GM19438 (cell line): ENCODE measurements at regions not wholly inside any gene's neighbourhood (a gene's known extent, or its start where the extent isn't known, plus 50 kb on each side); places are given as distances from the start of the nearest gene placed in this dataset.

Experiments
- ATAC-seq: cut with Tn5 transposase; IDR thresholded peaks from one replicate; pipeline ENCODE4 v1.9.1; 2021; ENCODE audit warnings: low read depth; ENCODE audit not compliant: unreplicated experiment

DNA sequence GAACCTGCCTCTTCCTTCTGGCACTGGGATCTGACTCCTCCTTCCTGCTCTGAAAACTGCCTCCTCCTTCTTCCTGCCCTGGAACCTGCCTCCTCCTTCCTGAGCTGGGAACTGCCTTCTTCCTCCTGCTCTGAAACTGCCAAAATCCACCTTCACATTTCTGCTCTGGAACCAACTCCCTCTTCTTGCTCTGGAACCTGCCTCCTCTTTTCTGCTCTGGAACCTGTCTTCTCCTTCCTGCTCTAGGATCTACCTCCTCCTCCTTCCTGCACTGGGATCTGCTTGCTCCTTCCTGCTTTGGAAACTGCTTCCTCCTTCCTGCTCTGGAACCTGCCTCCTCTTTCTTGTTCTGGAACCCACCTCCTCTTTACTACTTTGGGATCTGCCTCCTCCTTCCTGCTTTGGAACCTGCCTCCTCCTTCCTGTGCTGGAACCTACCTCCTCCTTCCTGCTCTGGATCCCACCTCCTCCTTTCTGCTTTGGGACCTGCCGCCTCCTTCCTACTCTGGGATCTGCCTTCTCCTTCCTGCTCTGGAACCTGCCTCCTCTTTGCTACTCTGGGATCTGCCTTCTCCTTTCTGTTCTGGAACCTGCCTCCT is 315.5 kb downstream of the PRL start:
- ATAC-seq: no peak

DNA sequence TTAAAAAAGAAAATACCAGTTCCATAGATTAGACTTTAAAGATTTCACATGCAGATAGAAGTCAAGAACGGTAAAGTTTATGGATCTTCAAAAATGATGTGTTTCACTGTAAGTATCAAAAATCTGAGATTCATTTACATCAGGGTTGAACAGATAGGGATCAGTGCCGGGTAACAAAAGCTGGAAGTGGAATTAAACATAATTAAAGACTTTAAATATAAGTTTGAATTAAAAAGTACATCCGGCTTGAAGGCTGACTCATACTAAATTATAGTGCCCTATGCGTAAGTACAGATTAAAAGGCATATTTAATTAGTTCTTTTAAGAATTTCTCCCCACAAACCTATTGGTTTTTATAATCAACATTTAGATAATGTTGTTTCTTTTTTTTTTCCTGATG is 312.7 kb downstream of the PRL start:
- ATAC-seq: no peak

DNA sequence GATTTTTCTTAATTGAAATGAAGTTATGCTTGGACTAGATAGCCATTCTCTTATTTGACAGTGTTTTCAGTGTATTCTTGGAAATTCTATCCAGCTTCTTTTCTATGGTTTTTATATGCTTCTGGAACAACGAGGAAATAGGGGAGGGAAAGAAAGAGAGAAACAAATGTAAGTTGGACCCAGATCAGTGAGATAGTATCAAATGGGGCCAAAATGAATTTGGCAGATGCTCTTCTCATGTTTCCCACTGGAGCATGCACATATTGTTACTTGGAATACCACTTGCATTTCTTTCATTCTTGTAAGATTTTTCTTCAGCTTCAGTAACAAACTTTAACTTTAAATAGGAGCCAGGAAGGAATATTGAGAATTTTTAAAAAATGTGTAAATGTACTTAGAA is 312.3 kb downstream of the PRL start:
- no peak for ATAC-seq

DNA sequence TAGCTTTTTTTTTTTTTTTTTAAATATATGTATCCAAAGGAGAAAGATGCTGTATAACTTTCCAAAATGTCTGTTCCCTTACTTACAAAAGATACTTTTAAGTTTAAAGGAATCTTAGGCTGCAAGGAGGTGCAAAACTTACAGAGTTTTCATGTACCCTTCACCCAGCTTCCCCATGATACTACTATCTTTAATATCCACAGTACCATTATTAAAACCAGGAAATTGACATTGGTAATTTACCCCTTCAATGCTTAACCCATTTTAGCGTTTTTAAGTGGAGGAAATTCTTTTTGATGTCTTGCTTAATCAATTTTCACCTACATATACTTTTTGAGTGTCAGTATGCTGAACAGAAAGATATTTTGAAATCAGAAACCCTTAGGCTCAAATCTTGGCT is 310.9 kb downstream of the PRL start:
- ATAC-seq: no peak

DNA sequence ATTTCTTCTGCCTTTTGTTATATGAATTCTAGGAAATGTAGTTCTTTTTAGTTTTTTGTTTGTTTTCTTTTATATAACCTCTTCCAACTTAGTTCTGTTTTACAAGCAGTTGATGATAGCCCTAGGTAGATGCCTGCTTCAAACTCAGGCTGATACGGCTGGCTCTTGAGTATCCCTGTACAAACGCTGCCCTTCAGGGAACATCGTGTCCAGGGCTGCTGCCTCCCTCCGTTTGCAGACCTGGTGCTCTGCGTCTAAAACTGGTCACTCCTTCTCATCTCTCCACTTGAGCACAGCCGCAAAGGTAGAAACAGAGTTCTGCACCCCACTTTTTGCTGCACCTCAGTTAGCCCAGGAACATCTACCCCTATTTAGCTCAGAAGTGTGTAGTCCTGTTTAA is 310.1 kb downstream of the PRL start:
- ATAC-seq: no peak

DNA sequence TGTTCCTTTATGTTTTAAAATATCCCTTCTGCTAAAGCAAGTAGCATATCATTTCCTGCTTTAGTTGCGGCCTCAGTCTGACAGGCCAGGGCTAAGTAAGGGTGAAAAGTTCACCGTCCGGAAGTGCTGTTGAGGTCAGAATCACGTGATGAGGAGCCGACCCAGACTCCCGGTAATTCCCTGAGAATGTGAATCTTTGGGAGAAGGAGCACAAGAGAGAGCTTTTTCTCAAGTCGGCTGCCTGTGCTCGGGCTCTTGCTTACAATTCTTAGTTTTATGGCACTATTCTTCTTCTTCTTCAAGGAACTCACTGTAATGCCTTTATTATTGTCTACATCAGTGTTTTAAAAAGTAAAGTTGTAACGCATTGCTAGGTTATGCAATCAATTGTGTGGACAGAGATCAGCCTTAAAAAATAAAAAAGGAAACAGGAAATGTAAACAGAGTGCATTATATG is 309.3 kb downstream of the PRL start:
- peak; percentile 94 for ATAC-seq

DNA sequence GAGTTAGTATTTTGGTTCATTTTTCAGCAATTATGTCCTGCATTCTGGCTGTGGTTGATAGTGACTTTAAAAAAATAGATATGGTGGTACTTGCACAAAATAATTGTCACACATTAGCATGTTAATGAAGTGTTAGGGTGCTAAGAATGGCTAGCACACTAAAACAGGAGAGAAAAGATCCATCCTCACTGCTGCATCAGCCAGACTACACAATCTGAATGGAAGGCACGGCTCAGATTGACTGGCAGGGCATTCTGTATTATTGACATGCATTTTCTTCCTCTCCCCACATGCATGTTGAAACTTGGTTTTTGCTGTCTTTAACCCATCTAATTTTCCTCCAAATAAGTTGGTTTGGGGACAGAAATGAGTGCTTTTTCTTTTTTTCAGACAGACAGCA is 306.3 kb downstream of the PRL start:
- ATAC-seq: no peak

DNA sequence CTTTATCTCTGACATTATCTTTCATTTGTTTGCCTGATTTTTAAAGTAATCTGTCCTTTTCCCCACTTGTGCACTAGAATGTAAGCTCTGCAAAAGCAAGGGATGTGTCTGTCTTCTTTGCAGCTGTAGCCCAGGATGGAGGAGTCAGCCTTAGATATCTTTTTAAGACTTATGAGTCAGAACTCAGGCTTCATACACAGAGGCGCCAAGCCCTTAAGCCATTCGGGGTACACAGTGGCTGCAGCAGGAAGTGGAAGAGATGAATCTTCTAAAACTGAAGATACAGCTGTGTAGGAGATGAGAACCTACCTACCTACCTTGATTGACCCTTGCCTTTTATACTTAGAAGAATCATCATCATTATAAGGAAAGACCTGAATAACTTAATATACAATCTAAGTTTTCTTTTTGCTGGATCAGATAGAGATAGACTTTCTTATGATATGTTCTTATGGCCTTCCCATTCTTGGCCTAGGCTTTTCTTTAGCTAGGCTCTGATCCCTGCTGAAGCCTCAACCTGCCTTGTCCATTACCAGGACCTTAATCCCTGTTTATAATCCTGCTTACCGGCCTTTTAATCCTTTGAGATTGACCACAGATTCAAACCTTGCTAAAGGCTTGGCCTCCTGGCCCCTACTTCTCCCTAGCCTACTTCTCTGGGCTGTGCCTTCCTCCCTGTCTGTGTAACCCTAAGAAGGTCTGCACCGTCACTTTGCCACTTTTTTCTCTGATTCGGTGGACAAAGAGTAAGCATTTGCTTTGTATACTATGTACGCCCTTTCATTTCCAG is 304.5 kb downstream of the PRL start:
- no peak for ATAC-seq

DNA sequence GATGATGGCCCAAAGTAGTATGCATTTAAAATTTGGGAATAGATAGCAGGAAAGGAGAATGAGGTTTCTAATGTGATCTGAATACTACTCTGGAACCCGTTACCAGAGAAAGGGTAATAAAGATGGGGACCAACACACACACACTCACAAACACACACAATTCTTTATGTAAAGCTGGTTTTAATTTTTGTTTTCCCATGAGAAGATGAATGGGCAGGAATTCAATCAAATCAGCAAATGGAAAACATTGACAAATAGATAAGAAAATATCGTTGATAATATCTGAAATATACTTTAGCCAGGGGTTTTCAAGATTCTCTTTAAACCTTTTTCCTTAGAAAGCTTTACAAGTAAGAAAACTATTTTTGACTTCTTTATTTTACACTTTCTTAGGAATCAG is 303.0 kb downstream of the PRL start:
- ATAC-seq: no peak

DNA sequence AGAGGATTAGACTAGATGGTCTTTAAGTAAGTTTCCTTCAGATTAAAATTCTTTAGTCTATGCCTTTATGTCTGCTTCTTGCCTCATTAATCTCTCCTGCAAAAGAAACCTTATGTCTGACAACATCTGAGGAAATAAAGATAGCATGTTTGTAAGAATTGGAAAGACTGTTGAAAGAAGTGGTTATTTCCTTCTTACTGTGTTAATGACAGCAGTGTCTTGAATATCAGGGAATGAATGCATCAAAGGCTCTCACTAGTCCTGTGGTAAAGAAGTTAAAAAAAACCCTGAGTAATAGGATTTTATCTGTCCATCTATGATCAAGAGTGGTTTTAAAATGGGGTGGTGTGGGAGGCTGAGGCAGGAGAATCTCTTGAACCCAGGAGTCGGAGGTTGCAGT is 302.0 kb downstream of the PRL start:
- ATAC-seq: no peak

DNA sequence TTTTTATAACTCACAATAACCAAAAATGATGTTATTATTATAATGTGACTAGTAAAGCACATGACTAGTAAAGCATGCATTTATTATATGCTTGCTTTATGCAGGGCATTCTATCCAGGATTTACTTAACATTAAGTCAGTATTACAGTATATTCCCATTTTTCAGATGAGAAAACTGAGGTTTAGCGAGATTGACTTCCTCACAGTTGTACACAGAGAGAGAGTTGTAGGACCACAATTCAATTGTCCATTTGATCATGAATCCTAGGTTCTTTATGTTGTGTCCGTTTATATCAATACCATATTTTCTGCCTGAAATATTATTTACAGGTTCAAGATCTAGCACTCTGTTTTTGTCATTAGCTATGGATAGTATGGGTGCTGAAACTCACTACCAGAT is 301.5 kb downstream of the PRL start:
- ATAC-seq: no peak

DNA sequence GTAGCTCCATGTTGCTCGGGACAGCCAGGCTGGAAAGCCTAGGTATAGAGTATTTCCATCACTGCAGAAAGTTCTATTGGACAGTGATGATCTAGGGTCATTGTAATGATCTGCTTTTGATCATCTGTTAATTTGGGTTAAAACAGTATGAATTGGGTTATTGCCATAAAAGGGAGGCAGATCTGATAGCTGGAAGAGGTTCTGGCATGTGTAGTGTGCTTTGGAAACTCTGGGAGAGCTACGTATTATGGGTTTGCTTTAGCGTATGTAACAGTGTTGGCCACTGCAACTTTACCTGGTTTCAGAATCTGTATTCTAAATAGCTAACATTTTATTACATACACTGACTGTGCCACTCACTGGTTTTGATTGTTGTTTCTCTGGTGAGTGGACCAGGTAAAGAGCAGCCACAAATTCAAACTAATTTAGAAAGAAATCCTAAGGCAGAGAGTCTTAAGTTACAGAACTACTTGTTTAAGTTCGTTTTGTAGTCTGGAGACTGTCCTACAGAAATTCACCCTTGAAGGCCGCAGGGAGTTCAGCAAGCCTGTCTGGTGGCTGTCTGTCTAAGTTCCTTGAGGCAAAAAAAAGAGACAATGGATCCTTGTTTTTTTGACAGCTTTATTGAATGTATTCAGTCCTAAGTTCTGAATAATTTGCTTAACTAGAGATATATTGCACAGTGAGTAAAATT is 300.3 kb downstream of the PRL start:
- ATAC-seq: no peak

DNA sequence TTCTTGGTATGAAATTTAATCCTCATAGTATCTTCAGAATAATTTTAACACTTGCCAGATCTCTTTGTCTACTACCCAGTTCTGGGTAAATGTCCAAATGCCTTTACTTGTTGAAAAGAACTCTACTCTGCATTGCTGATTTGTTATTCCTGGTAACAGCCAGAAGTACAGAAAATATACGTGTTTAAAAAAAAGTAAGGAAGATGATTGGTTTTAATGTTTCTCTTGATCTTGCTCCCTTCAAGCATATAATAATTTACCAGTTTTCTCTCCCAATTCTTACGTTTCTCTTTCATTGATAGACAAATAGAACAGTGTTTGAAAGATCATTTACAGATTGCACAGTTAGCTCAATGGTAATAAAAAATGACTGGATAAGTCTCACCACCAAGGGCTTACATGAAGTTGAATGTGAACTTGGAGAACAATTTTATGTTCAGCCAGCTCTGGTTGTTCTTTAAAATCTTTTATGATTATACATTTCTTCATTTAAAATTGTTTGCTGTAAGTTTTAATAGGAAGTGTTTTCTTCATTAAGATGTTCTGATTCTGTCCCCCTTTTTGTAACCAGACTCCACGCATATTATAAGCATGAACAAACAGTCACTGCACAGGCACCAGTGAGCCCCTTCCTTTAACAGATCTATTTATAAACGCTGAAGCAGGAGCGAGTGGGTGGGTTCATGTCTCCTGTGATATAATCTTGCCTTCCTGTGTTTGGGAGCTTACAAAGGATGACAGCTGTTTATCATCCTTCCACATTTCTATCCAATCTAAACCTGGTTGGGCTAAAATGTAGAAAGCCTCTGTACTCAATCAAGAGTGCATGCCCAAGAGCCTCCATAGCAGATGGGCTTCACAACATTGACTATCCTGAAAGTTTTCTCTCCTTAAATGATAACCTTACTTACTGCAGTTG is 299.5 kb downstream of the PRL start:
- no peak for ATAC-seq

DNA sequence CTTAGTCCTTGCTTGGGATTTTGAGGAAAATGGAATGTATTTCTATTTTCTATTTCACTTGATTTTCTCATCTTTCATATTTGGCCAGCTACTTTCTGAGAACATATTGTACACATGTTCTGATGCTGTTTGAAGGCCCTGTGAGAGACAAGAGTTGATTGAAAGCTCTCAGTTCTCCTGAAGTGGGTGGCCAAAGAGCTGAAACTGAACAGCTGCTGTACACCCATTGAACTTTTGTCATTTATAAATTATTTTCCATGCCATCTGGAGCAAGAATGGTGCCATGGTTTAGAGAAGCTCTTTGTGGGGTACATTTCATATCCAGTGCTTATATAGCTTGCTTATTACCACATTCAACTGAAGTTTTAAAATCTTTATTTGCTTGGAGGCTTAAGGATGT is 298.3 kb downstream of the PRL start:
- ATAC-seq: no peak

DNA sequence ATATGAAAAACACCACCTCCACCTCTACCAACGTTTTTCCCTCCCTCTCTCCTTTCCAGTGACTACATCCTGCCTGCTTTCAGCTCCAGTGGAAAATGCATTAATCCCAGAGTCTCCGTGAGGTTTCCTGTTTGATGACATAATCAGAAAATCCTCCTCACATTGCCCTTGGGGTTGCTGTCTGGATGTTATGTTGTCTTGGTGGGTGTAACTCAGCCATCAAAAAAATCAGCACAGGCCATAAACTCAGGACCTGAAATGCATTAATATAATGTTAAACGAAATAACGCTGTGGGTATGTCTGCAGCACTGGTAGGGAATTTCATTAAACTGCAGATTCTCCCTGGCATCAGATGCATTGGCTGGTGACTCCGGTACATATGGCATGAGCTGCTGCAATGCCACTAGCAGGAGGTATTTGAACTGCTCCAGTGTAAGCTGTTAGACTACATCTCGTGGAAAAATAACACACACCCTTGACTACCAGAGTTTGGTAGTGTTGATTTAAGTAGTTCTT is 297.8 kb downstream of the PRL start:
- ATAC-seq: no peak

DNA sequence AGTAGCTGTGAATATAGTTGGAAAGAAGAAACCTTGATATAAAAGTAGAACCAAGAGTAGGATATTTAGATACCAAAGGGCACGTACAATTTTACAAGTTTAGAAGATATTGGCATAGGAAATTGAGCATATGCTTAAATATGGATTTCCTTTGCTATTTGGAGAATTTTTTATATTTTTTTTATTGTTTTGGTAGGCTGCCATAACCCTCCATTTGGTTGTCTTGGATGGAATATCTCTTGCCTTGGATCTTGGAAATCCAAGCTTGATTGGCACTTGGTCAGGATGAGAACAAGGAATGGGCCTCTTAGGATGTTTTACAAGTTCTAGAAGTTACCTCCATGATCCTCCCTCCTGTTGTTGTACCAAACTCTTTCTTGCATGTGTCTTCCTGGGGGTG is 297.1 kb downstream of the PRL start:
- no peak for ATAC-seq

DNA sequence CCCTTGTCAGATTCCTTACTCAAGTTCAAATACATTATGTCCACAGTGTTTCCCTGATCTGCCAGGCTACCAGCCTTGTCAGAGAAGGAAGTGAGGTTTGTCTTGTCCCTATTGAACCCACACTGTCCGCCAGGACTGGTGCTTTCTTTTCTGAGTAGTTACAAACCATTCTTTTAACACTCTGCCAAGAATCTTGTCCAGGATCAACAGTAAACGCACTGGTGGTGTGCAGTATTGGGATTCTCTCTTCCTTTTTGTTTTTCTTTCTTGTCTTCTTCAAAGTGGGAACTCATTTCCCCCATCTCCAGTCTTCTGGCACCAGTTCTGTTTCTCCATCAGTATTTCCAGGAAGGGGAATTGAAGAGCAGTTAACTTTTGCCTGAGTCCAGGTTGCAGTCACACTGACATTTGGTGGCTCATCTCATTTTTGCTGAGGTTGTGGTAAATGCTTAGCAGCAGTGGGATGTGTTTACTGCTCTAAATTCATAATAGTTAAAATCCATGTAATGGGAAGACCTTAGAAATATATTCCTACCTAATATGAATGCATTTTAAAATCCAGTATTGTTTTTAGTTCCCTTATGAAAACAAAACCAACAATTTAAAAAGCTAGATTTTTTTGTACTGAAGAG is 295.3 kb downstream of the PRL start:
- ATAC-seq: no peak

DNA sequence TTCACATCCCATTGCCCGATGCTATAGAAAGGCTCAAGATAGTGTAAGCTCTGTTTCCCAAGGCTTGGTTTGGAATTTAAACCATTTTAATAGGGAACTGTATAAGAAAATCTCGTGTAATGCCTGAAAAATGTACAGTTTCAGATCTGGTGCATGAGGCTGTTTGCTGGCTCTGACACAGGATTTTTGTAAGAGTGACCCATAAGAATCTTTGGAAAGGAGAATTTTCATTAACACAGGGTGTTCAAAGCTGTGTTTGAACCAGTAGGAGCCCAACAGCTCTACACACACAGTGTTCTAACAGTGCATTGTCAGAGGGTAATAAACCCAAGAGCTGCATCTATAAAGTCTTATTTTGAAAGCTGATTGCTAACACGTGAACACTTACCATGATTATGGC is 293.5 kb downstream of the PRL start:
- ATAC-seq: no peak

DNA sequence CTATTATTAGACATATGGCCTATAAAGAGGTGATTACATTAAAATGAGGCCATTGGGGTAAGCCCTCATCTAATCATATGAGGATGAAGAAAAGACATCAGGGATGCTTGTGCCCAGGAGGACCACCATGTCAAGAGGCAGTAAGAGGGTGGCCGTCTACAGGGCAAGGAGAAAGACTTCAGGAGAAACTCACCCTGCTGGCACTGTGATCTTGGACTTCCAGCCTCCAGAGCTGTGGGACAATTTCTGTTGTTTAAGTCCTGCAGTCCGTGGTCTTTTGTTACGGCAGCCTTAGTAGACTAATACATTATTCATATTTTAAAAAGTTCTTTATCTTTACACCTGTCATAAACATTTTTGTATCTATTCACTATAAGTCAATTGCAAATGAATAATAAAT is 290.0 kb downstream of the PRL start:
- no peak for ATAC-seq

DNA sequence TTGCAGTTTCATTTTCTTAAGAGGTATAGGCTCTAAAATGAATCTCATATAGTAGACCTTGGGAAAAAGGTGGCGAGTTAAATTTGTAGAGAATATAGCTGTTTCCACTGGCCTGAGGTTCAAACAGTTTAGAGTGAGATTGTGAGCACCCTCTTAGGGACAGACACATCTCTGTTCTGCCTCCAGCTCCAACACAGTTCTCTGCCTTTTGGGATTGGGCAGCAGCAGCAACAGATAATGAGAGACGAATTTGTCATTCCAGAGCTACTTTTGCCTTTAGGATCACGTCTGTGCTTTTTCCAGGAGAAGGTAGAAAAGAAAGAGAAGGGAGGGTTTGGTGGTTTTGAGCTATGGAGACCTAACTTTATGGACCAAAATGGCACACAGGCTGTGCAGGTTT is 289.4 kb downstream of the PRL start:
- no peak for ATAC-seq
